ENCODE measurements at regions not wholly inside any gene's neighbourhood (a gene's known extent, or its start where the extent isn't known, plus 50 kb on each side); places are given as distances from the start of the nearest gene placed in this dataset.

GRCh38 chr19:30752201-30752600 is 380.0 kb downstream of the ZNF536 start:
- TF ChIP-seq CTCF (IDR thresholded peaks at IDR 0.05) = no peak
- no peak for TF ChIP-seq POLR2A (IDR thresholded peaks at IDR 0.05)

Data from adrenal gland (tissue), 5 donors.